ENCODE measurements at regions not wholly inside any gene's neighbourhood (a gene's known extent, or its start where the extent isn't known, plus 50 kb on each side); places are given as distances from the start of the nearest gene placed in this dataset.

- no peak for DNase-seq
Observed at GRCh38 chr1:219466766-219467165, 146.1 kb downstream of the ZC3H11B start.

- no peak for DNase-seq
Observed at GRCh38 chr1:219465212-219466093, 147.5 kb downstream of the ZC3H11B start.

GRCh38 chr1:219463636-219464035 lies 149.3 kb downstream of the ZC3H11B start:
- DNase-seq, result no peak

GRCh38 chr1:219461981-219462400 lies 150.9 kb downstream of the ZC3H11B start:
- DNase-seq, result no peak

GRCh38 chr1:219460896-219461815 lies 151.7 kb downstream of the ZC3H11B start:
- DNase-seq, result no peak

- no peak for DNase-seq
Observed at GRCh38 chr1:219460081-219460895, 152.6 kb downstream of the ZC3H11B start.

GRCh38 chr1:219459351-219460080 lies 153.4 kb downstream of the ZC3H11B start:
- no peak for DNase-seq

- DNase-seq, result no peak
Observed at GRCh38 chr1:219446288-219446687, 166.6 kb downstream of the ZC3H11B start.

- DNase-seq, result no peak
Observed at GRCh38 chr1:219445864-219446263, 167.0 kb downstream of the ZC3H11B start.

- DNase-seq, result no peak
Observed at GRCh38 chr1:219444474-219444873, 168.4 kb downstream of the ZC3H11B start.

- no peak for DNase-seq
Observed at GRCh38 chr1:219443763-219444162, 169.1 kb downstream of the ZC3H11B start.

- DNase-seq, result no peak
Observed at GRCh38 chr1:219442611-219443061, 170.3 kb downstream of the ZC3H11B start.

- no peak for DNase-seq
Observed at GRCh38 chr1:219441884-219442283, 171.0 kb downstream of the ZC3H11B start.

- no peak for DNase-seq
Observed at GRCh38 chr1:219439376-219439775, 173.5 kb downstream of the ZC3H11B start.

- no peak for DNase-seq
Observed at GRCh38 chr1:219438386-219438785, 174.5 kb downstream of the ZC3H11B start.

- DNase-seq, result no peak
Observed at GRCh38 chr1:219434923-219435297, 178.0 kb downstream of the ZC3H11B start.

GRCh38 chr1:219434285-219434922 lies 178.5 kb downstream of the ZC3H11B start:
- DNase-seq, result no peak

GRCh38 chr1:219433496-219434131 lies 179.3 kb downstream of the ZC3H11B start:
- no peak for DNase-seq

- DNase-seq, result no peak
Observed at GRCh38 chr1:219433001-219433400, 179.9 kb downstream of the ZC3H11B start.

GRCh38 chr1:219432191-219432606 lies 180.7 kb downstream of the ZC3H11B start:
- no peak for DNase-seq

- no peak for DNase-seq
Observed at GRCh38 chr1:219430419-219430818, 182.5 kb downstream of the ZC3H11B start.
